GM21423 (cell line): ENCODE measurements at regions not wholly inside any gene's neighbourhood (a gene's known extent, or its start where the extent isn't known, plus 50 kb on each side); places are given as distances from the start of the nearest gene placed in this dataset.

Source experiments
- ATAC-seq: cut with Tn5 transposase; IDR thresholded peaks from one replicate; pipeline ENCODE4 v1.9.1; 2021; ENCODE audit warnings: mild to moderate bottlenecking, moderate library complexity; ENCODE audit not compliant: unreplicated experiment

GRCh38 chr3:106018102-106018501, 149.3 kb upstream of the CBLB start:
- no peak for ATAC-seq

- ATAC-seq = no peak
Measured at GRCh38 chr3:106018929-106019550, 150.2 kb upstream of the CBLB start.

GRCh38 chr3:106022913-106023312, 154.1 kb upstream of the CBLB start:
- no peak for ATAC-seq

- ATAC-seq = no peak
Measured at GRCh38 chr3:106025151-106025722, 156.4 kb upstream of the CBLB start.

GRCh38 chr3:106029954-106030626, 161.3 kb upstream of the CBLB start:
- no peak for ATAC-seq

- ATAC-seq = no peak
Measured at GRCh38 chr3:106030627-106030963, 161.8 kb upstream of the CBLB start.

- no peak for ATAC-seq
Measured at GRCh38 chr3:106032479-106032878, 163.7 kb upstream of the CBLB start.

GRCh38 chr3:106033654-106034053, 164.8 kb upstream of the CBLB start:
- no peak for ATAC-seq

GRCh38 chr3:106034313-106034712, 165.5 kb upstream of the CBLB start:
- no peak for ATAC-seq

- ATAC-seq = no peak
Measured at GRCh38 chr3:106035619-106036018, 166.8 kb upstream of the CBLB start.

- no peak for ATAC-seq
Measured at GRCh38 chr3:106036696-106037095, 167.9 kb upstream of the CBLB start.

- ATAC-seq = no peak
Measured at GRCh38 chr3:106047221-106047620, 178.4 kb upstream of the CBLB start.

- no peak for ATAC-seq
Measured at GRCh38 chr3:106048946-106049481, 180.2 kb upstream of the CBLB start.

- ATAC-seq = no peak
Measured at GRCh38 chr3:106049821-106050220, 181.0 kb upstream of the CBLB start.

- ATAC-seq = no peak
Measured at GRCh38 chr3:106056931-106057330, 188.1 kb upstream of the CBLB start.

GRCh38 chr3:106058475-106058874, 189.7 kb upstream of the CBLB start:
- ATAC-seq = no peak

- no peak for ATAC-seq
Measured at GRCh38 chr3:106059953-106060517, 191.2 kb upstream of the CBLB start.

- ATAC-seq = no peak
Measured at GRCh38 chr3:106063909-106064308, 195.1 kb upstream of the CBLB start.

- ATAC-seq = no peak
Measured at GRCh38 chr3:106065831-106066230, 197.0 kb upstream of the CBLB start.

- peak; percentile 81 for ATAC-seq
Measured at GRCh38 chr3:106067711-106068110, 198.9 kb upstream of the CBLB start.

- ATAC-seq = no peak
Measured at GRCh38 chr3:106068381-106068780, 199.6 kb upstream of the CBLB start.

GRCh38 chr3:106068795-106069194, 200.0 kb upstream of the CBLB start:
- peak; percentile 83 for ATAC-seq
